ENCODE measurements at regions not wholly inside any gene's neighbourhood (a gene's known extent, or its start where the extent isn't known, plus 50 kb on each side); places are given as distances from the start of the nearest gene placed in this dataset.

- peaks cover 7% of the 10 kb centered on the region for H3K9me3 Mint-ChIP-seq
- CTCF ChIA-PET = no interaction called here
Measured at GRCh38 chr21:15363921-15364320, 299.1 kb upstream of the NRIP1 start.

GRCh38 chr21:15365751-15366392, 301.1 kb upstream of the NRIP1 start:
- no peak for ATAC-seq (ENCODE audit: low read depth)
- no peak for TF ChIP-seq CTCF (IDR thresholded peaks at IDR 0.05)
- no peak for DNase-seq
- Mint-ChIP-seq H3K36me3 (ENCODE audit: low read depth) (no peaks in the 10 kb centered on the region), H3K4me3 (no peak overlapping the region), H3K9me3 (peaks cover 7% of the 10 kb centered on the region), H3K27ac (no peak overlapping the region), H3K27me3 (no peaks in the 10 kb centered on the region), H3K4me1 (no peaks in the 10 kb centered on the region)
- CTCF ChIA-PET = no interaction called here
- POLR2A ChIA-PET = no interaction called here
- intact Hi-C loops (cut with micrococcal nuclease) = no loop called here

More at GRCh38 chr21:15363921-15364320, 299.1 kb upstream of the NRIP1 start:
- intact Hi-C loops (cut with micrococcal nuclease) = no loop called here
- POLR2A ChIA-PET = no interaction called here
- Mint-ChIP-seq H3K27me3 (no peaks in the 10 kb centered on the region), H3K4me1 (no peaks in the 10 kb centered on the region), H3K36me3 (ENCODE audit: low read depth) (no peaks in the 10 kb centered on the region), H3K4me3 (no peak overlapping the region), H3K27ac (no peak overlapping the region)
- DNase-seq (no peak), ATAC-seq (ENCODE audit: low read depth) (no peak)
- no peak for TF ChIP-seq CTCF (IDR thresholded peaks at IDR 0.05)

GRCh38 chr21:15366555-15366954, 301.8 kb upstream of the NRIP1 start:
- intact Hi-C loops (cut with micrococcal nuclease) = no loop called here
- no peaks in the 10 kb centered on the region for H3K36me3 Mint-ChIP-seq (ENCODE audit: low read depth)
- no peaks in the 10 kb centered on the region for H3K4me1 Mint-ChIP-seq
- H3K27me3 Mint-ChIP-seq = no peaks in the 10 kb centered on the region
- H3K9me3 Mint-ChIP-seq = peaks cover 7% of the 10 kb centered on the region
- CTCF ChIA-PET = no interaction called here
- no peak for TF ChIP-seq CTCF (IDR thresholded peaks at IDR 0.05)
- H3K27ac Mint-ChIP-seq = no peak overlapping the region
- POLR2A ChIA-PET = no interaction called here
- no peak overlapping the region for H3K4me3 Mint-ChIP-seq
- no peak for DNase-seq
- no peak for ATAC-seq (ENCODE audit: low read depth)

GRCh38 chr21:15367061-15367626, 302.3 kb upstream of the NRIP1 start:
- no peaks in the 10 kb centered on the region for H3K4me1 Mint-ChIP-seq
- H3K27ac Mint-ChIP-seq = no peak overlapping the region
- no peak overlapping the region for H3K4me3 Mint-ChIP-seq
- DNase-seq = no peak
- H3K27me3 Mint-ChIP-seq = no peaks in the 10 kb centered on the region
- TF ChIP-seq CTCF (IDR thresholded peaks at IDR 0.05) = no peak
- intact Hi-C loops (cut with micrococcal nuclease) = no loop called here
- POLR2A ChIA-PET = no interaction called here
- CTCF ChIA-PET = no interaction called here
- H3K36me3 Mint-ChIP-seq (ENCODE audit: low read depth) = no peaks in the 10 kb centered on the region
- no peak for ATAC-seq (ENCODE audit: low read depth)
- H3K9me3 Mint-ChIP-seq = peaks cover 7% of the 10 kb centered on the region

GRCh38 chr21:15370462-15370975, 305.7 kb upstream of the NRIP1 start:
- TF ChIP-seq CTCF (IDR thresholded peaks at IDR 0.05) = no peak
- Mint-ChIP-seq H3K4me3 (no peak overlapping the region), H3K27me3 (peaks cover 2% of the 10 kb centered on the region), H3K27ac (no peak overlapping the region), H3K9me3 (peaks cover 6% of the 10 kb centered on the region), H3K4me1 (no peaks in the 10 kb centered on the region), H3K36me3 (ENCODE audit: low read depth) (no peaks in the 10 kb centered on the region)
- ATAC-seq (ENCODE audit: low read depth) (no peak), DNase-seq (no peak)
- CTCF ChIA-PET = no interaction called here
- POLR2A ChIA-PET = no interaction called here
- intact Hi-C loops (cut with micrococcal nuclease) = no loop called here

Measured in activated B cell treated with CpG ODN at 0.5 μM for 24 hours (primary cell).